HG03280 (cell line): ENCODE measurements at regions not wholly inside any gene's neighbourhood (a gene's known extent, or its start where the extent isn't known, plus 50 kb on each side); places are given as distances from the start of the nearest gene placed in this dataset.
A peak's percentile ranks its signal among the peaks of the same experiment; 100 is the strongest.

ENCODE experiments used
- ATAC-seq: cut with Tn5 transposase; IDR thresholded peaks from one replicate; pipeline ENCODE4 v1.9.1; 2021; ENCODE audit warnings: mild to moderate bottlenecking, moderate library complexity; ENCODE audit not compliant: unreplicated experiment

- ATAC-seq, result no peak
Observed at GRCh38 chr18:2083691-2084090, 487.6 kb downstream of the METTL4 start.

GRCh38 chr18:2086439-2086838 is 484.9 kb downstream of the METTL4 start:
- ATAC-seq, result no peak

GRCh38 chr18:2087877-2088673 is 483.2 kb downstream of the METTL4 start:
- ATAC-seq, result no peak

- no peak for ATAC-seq
Observed at GRCh38 chr18:2089396-2089795, 481.9 kb downstream of the METTL4 start.

GRCh38 chr18:2091937-2092336 is 479.4 kb downstream of the METTL4 start:
- no peak for ATAC-seq

- no peak for ATAC-seq
Observed at GRCh38 chr18:2096551-2096950, 474.8 kb downstream of the METTL4 start.

GRCh38 chr18:2100694-2101213 is 470.6 kb downstream of the METTL4 start:
- no peak for ATAC-seq

- peak; percentile 52 for ATAC-seq
Observed at GRCh38 chr18:2102022-2102421, 469.3 kb downstream of the METTL4 start.

- ATAC-seq, result no peak
Observed at GRCh38 chr18:2103299-2103698, 468.0 kb downstream of the METTL4 start.

- ATAC-seq, result peak; percentile 83
Observed at GRCh38 chr18:2104620-2105462, 466.5 kb downstream of the METTL4 start.

- no peak for ATAC-seq
Observed at GRCh38 chr18:2108591-2108990, 462.7 kb downstream of the METTL4 start.

- ATAC-seq, result no peak
Observed at GRCh38 chr18:2111456-2111855, 459.8 kb downstream of the METTL4 start.

GRCh38 chr18:2112435-2113045 is 458.8 kb downstream of the METTL4 start:
- ATAC-seq, result no peak

GRCh38 chr18:2114289-2114688 is 457.0 kb downstream of the METTL4 start:
- no peak for ATAC-seq

GRCh38 chr18:2114765-2115164 is 456.5 kb downstream of the METTL4 start:
- no peak for ATAC-seq

GRCh38 chr18:2121224-2121623 is 450.1 kb downstream of the METTL4 start:
- no peak for ATAC-seq

- no peak for ATAC-seq
Observed at GRCh38 chr18:2123077-2123476, 448.2 kb downstream of the METTL4 start.

GRCh38 chr18:2134364-2134763 is 436.9 kb downstream of the METTL4 start:
- no peak for ATAC-seq

GRCh38 chr18:2135309-2135708 is 436.0 kb downstream of the METTL4 start:
- ATAC-seq, result no peak

- no peak for ATAC-seq
Observed at GRCh38 chr18:2138552-2138951, 432.8 kb downstream of the METTL4 start.

- no peak for ATAC-seq
Observed at GRCh38 chr18:2139691-2140090, 431.6 kb downstream of the METTL4 start.
